Renal cortex interstitium (tissue), 11 donors: ENCODE measurements at regions not wholly inside any gene's neighbourhood (a gene's known extent, or its start where the extent isn't known, plus 50 kb on each side); places are given as distances from the start of the nearest gene placed in this dataset.
A peak's percentile ranks its signal among the peaks of the same experiment; 100 is the strongest.

Experiments used
- DNase-seq, 11 donors: peaks; one replicate each; pipeline ENCODE4 v3.0.0-alpha.2; 2013; ENCODE audit warnings: low read depth in 9 of 11, low spot score in 4 of 11; ENCODE audit errors: extremely low read depth in 1 of 11

GRCh38 chr15:62452026-62452425 lies 286.9 kb upstream of the C2CD4B start:
- no peak for DNase-seq

- no peak for DNase-seq
Observed at GRCh38 chr15:62452667-62453066, 287.6 kb upstream of the C2CD4B start.

- no peak for DNase-seq
Observed at GRCh38 chr15:62453375-62453774, 288.3 kb upstream of the C2CD4B start.

GRCh38 chr15:62453981-62454380 lies 288.9 kb upstream of the C2CD4B start:
- no peak for DNase-seq

GRCh38 chr15:62454567-62455172 lies 289.6 kb upstream of the C2CD4B start:
- no peak for DNase-seq

GRCh38 chr15:62455441-62455921 lies 290.4 kb upstream of the C2CD4B start:
- DNase-seq = no peak

- DNase-seq = no peak
Observed at GRCh38 chr15:62456011-62456920, 291.2 kb upstream of the C2CD4B start.

GRCh38 chr15:62457100-62457499 lies 292.0 kb upstream of the C2CD4B start:
- DNase-seq = no peak

- no peak for DNase-seq
Observed at GRCh38 chr15:62459875-62460274, 294.8 kb upstream of the C2CD4B start.

- no peak for DNase-seq
Observed at GRCh38 chr15:62462268-62462667, 297.2 kb upstream of the C2CD4B start.

GRCh38 chr15:62462721-62463120 lies 297.6 kb upstream of the C2CD4B start:
- no peak for DNase-seq

GRCh38 chr15:62464705-62465104 lies 299.6 kb upstream of the C2CD4B start:
- DNase-seq = peak in 1 of 11 donors; percentile 24

GRCh38 chr15:62465173-62465572 lies 300.1 kb upstream of the C2CD4B start:
- DNase-seq = no peak

- no peak for DNase-seq
Observed at GRCh38 chr15:62469478-62469873, 304.4 kb upstream of the C2CD4B start.

- no peak for DNase-seq
Observed at GRCh38 chr15:62469874-62470688, 305.0 kb upstream of the C2CD4B start.

GRCh38 chr15:62472616-62473299 lies 307.7 kb upstream of the C2CD4B start:
- no peak for DNase-seq

- no peak for DNase-seq
Observed at GRCh38 chr15:62474021-62474770, 309.1 kb upstream of the C2CD4B start.

GRCh38 chr15:62474771-62475124 lies 309.7 kb upstream of the C2CD4B start:
- DNase-seq = no peak
